ENCODE measurements at regions not wholly inside any gene's neighbourhood (a gene's known extent, or its start where the extent isn't known, plus 50 kb on each side); places are given as distances from the start of the nearest gene placed in this dataset.

- TF ChIP-seq, protein P1, sequence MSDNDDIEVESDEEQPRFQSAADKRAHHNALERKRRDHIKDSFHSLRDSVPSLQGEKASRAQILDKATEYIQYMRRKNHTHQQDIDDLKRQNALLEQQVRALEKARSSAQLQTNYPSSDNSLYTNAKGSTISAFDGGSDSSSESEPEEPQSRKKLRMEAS (IDR thresholded peaks at IDR 0.05) = no peak
- TF ChIP-seq FOXM1 (IDR thresholded peaks at IDR 0.05; ENCODE audit: borderline replicate concordance, low read depth) (no peak), YY1 (IDR thresholded peaks at IDR 0.05; ENCODE audit: low read depth) (no peak), TCF12 (IDR thresholded peaks at IDR 0.05; ENCODE audit: low read depth) (no peak), ZBTB7A (IDR thresholded peaks at IDR 0.05; ENCODE audit: low read depth) (no peak), TEAD4 (IDR thresholded peaks at IDR 0.05) (no peak), CEBPB (IDR thresholded peaks at IDR 0.05) (no peak), NFIC (IDR thresholded peaks at IDR 0.05) (no peak), TAF1 (IDR thresholded peaks at IDR 0.05; ENCODE audit: low read depth) (no peak), EGR1 (IDR thresholded peaks at IDR 0.05) (no peak), RAD21 (IDR thresholded peaks at IDR 0.05; ENCODE audit: low read depth) (no peak), REST (IDR thresholded peaks at IDR 0.05; ENCODE audit: low read depth) (no peak), EP300 (IDR thresholded peaks at IDR 0.05; ENCODE audit: borderline replicate concordance) (no peak), CREB1 (IDR thresholded peaks at IDR 0.05; ENCODE audit: low read depth) (no peak)
- TF ChIP-seq, protein P2, sequence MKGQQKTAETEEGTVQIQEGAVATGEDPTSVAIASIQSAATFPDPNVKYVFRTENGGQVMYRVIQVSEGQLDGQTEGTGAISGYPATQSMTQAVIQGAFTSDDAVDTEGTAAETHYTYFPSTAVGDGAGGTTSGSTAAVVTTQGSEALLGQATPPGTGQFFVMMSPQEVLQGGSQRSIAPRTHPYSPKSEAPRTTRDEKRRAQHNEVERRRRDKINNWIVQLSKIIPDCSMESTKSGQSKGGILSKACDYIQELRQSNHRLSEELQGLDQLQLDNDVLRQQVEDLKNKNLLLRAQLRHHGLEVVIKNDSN (IDR thresholded peaks at IDR 0.05) = no peak
Observed at GRCh38 chr4:3852711-3853110, 86.5 kb downstream of the ADRA2C start.

- TF ChIP-seq YY1 (IDR thresholded peaks at IDR 0.05; ENCODE audit: low read depth) (no peak), EGR1 (IDR thresholded peaks at IDR 0.05) (no peak), TAF1 (IDR thresholded peaks at IDR 0.05; ENCODE audit: low read depth) (no peak)
Observed at GRCh38 chr4:3853388-3854035, 87.3 kb downstream of the ADRA2C start.

GRCh38 chr4:3854661-3855060 lies 88.5 kb downstream of the ADRA2C start:
- TF ChIP-seq YY1 (IDR thresholded peaks at IDR 0.05; ENCODE audit: low read depth) (no peak), EP300 (IDR thresholded peaks at IDR 0.05; ENCODE audit: borderline replicate concordance) (no peak), RAD21 (IDR thresholded peaks at IDR 0.05; ENCODE audit: low read depth) (no peak), ZBTB7A (IDR thresholded peaks at IDR 0.05; ENCODE audit: low read depth) (no peak), EGR1 (IDR thresholded peaks at IDR 0.05) (no peak), TAF1 (IDR thresholded peaks at IDR 0.05; ENCODE audit: low read depth) (no peak), REST (IDR thresholded peaks at IDR 0.05; ENCODE audit: low read depth) (no peak), CEBPB (IDR thresholded peaks at IDR 0.05) (no peak), TEAD4 (IDR thresholded peaks at IDR 0.05) (no peak)
- TF ChIP-seq, protein P1 (IDR thresholded peaks at IDR 0.05) = no peak
- TF ChIP-seq, protein P2 (IDR thresholded peaks at IDR 0.05) = no peak

- TF ChIP-seq TCF12 (IDR thresholded peaks at IDR 0.05; ENCODE audit: low read depth) (no peak), YY1 (IDR thresholded peaks at IDR 0.05; ENCODE audit: low read depth) (no peak), TAF1 (IDR thresholded peaks at IDR 0.05; ENCODE audit: low read depth) (no peak), NFIC (IDR thresholded peaks at IDR 0.05) (no peak), CREB1 (IDR thresholded peaks at IDR 0.05; ENCODE audit: low read depth) (no peak), RAD21 (IDR thresholded peaks at IDR 0.05; ENCODE audit: low read depth) (no peak), CEBPB (IDR thresholded peaks at IDR 0.05) (no peak), ZBTB7A (IDR thresholded peaks at IDR 0.05; ENCODE audit: low read depth) (no peak), EGR1 (IDR thresholded peaks at IDR 0.05) (no peak), EP300 (IDR thresholded peaks at IDR 0.05; ENCODE audit: borderline replicate concordance) (no peak), REST (IDR thresholded peaks at IDR 0.05; ENCODE audit: low read depth) (no peak), FOXM1 (IDR thresholded peaks at IDR 0.05; ENCODE audit: borderline replicate concordance, low read depth) (no peak), TEAD4 (IDR thresholded peaks at IDR 0.05) (no peak)
- TF ChIP-seq, protein P1 (IDR thresholded peaks at IDR 0.05) = no peak
- TF ChIP-seq, protein P2 (IDR thresholded peaks at IDR 0.05) = no peak
Observed at GRCh38 chr4:3855646-3856045, 89.5 kb downstream of the ADRA2C start.
